ENCODE measurements at regions not wholly inside any gene's neighbourhood (a gene's known extent, or its start where the extent isn't known, plus 50 kb on each side); places are given as distances from the start of the nearest gene placed in this dataset.

GRCh38 chr9:80595192-80595591 is 1023.4 kb downstream of the TLE4 start:
- TF ChIP-seq, protein P1, sequence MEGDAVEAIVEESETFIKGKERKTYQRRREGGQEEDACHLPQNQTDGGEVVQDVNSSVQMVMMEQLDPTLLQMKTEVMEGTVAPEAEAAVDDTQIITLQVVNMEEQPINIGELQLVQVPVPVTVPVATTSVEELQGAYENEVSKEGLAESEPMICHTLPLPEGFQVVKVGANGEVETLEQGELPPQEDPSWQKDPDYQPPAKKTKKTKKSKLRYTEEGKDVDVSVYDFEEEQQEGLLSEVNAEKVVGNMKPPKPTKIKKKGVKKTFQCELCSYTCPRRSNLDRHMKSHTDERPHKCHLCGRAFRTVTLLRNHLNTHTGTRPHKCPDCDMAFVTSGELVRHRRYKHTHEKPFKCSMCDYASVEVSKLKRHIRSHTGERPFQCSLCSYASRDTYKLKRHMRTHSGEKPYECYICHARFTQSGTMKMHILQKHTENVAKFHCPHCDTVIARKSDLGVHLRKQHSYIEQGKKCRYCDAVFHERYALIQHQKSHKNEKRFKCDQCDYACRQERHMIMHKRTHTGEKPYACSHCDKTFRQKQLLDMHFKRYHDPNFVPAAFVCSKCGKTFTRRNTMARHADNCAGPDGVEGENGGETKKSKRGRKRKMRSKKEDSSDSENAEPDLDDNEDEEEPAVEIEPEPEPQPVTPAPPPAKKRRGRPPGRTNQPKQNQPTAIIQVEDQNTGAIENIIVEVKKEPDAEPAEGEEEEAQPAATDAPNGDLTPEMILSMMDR (IDR thresholded peaks at IDR 0.05) = no peak
- no peak for TF ChIP-seq POLR2A (IDR thresholded peaks at IDR 0.05)
